ENCODE measurements at regions not wholly inside any gene's neighbourhood (a gene's known extent, or its start where the extent isn't known, plus 50 kb on each side); places are given as distances from the start of the nearest gene placed in this dataset.

DNA sequence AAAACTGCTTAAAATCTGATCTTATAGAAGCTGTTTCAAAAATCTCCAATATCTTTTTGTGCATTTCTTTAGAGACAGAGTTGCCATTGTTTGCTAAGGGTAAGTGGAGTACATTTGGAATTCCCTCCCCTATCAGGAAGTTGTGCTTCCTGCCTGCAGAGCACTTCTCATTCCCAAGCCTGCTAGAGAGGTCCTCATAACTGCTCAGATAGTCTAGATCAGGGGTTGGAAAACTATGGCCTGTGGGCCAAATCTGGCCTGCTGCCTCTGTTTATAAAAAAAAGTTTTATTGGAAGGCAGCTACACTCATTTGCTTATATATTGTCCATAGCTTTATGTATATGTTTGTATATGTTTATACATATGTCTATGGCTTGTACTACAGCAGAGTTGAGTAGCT lies 333.7 kb upstream of the PROK2 start:
- no peak for TF ChIP-seq SIRT6 (IDR thresholded peaks at IDR 0.05; ENCODE audit: low read length)
- TF ChIP-seq, protein P1, sequence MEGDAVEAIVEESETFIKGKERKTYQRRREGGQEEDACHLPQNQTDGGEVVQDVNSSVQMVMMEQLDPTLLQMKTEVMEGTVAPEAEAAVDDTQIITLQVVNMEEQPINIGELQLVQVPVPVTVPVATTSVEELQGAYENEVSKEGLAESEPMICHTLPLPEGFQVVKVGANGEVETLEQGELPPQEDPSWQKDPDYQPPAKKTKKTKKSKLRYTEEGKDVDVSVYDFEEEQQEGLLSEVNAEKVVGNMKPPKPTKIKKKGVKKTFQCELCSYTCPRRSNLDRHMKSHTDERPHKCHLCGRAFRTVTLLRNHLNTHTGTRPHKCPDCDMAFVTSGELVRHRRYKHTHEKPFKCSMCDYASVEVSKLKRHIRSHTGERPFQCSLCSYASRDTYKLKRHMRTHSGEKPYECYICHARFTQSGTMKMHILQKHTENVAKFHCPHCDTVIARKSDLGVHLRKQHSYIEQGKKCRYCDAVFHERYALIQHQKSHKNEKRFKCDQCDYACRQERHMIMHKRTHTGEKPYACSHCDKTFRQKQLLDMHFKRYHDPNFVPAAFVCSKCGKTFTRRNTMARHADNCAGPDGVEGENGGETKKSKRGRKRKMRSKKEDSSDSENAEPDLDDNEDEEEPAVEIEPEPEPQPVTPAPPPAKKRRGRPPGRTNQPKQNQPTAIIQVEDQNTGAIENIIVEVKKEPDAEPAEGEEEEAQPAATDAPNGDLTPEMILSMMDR (IDR thresholded peaks at IDR 0.05; ENCODE audit: control extremely low read depth in 1 of 3, insufficient read depth in 1 of 3, low read depth in 1 of 3, low read length in 3 of 3): no peak
- TF ChIP-seq RAD21 (IDR thresholded peaks at IDR 0.05 in 1 of 2, conservative IDR thresholded peaks at IDR 0.05 in 1 of 2; ENCODE audit: low read depth in 2 of 2, low read length in 2 of 2): no peak
- no peak for TF ChIP-seq HDAC6 (IDR thresholded peaks at IDR 0.05; ENCODE audit: low read depth, low read length)
- TF ChIP-seq TEAD4 (IDR thresholded peaks at IDR 0.05; ENCODE audit: low read depth, low read length): no peak

Measured in H1 (cell line).